PC-3 (cell line): ENCODE measurements at regions not wholly inside any gene's neighbourhood (a gene's known extent, or its start where the extent isn't known, plus 50 kb on each side); places are given as distances from the start of the nearest gene placed in this dataset.

Experiments
- CTCF ChIP-seq: fragments of 300-600 bp; sonication (generic); conservative IDR thresholded peaks from 2 replicates; pipeline ENCODE4 v1.5.1; 2017; ENCODE audit warnings: antibody characterized with exemption, low read depth, mild to moderate bottlenecking, low read length
- EZH2 ChIP-seq: fragments of 300-600 bp; sonication (generic); IDR thresholded peaks from one replicate; pipeline ENCODE4 v1.6.1; 2017; ENCODE audit warnings: antibody characterized with exemption, mild to moderate bottlenecking, low read length; ENCODE audit not compliant: unreplicated experiment

GRCh38 chr6:94049001-94049400 is 629.6 kb upstream of the EPHA7 start:
- TF ChIP-seq CTCF = no peak
- no peak for TF ChIP-seq EZH2
